ENCODE measurements at regions not wholly inside any gene's neighbourhood (a gene's known extent, or its start where the extent isn't known, plus 50 kb on each side); places are given as distances from the start of the nearest gene placed in this dataset.

- Histone ChIP-seq H3K27ac (no peak overlapping the region), H3K4me1 (no peaks in the 10 kb centered on the region), H3K27me3 (ENCODE audit: low read depth) (no peaks in the 10 kb centered on the region), H3K36me3 (peaks cover 8% of the 10 kb centered on the region), H3K9me3 (no peaks in the 10 kb centered on the region), H3K4me3 (no peak overlapping the region)
- ATAC-seq (no peak), DNase-seq (no peak)
- no peak for TF ChIP-seq CTCF (IDR thresholded peaks at IDR 0.05)
- intact Hi-C loops (cut with DNase I), result no loop called here
These were observed 436.1 kb downstream of the UTRN start for GRCh38 chr6:144721232-144721631.

- H3K36me3 ChIP-seq, result peaks cover 8% of the 10 kb centered on the region
- H3K4me1 ChIP-seq, result no peaks in the 10 kb centered on the region
- no peak for ATAC-seq
- TF ChIP-seq CTCF (IDR thresholded peaks at IDR 0.05), result no peak
- intact Hi-C loops (cut with DNase I), result no loop called here
- no peak overlapping the region for H3K4me3 ChIP-seq
- no peak overlapping the region for H3K27ac ChIP-seq
- no peaks in the 10 kb centered on the region for H3K9me3 ChIP-seq
- DNase-seq, result no peak
- H3K27me3 ChIP-seq (ENCODE audit: low read depth), result no peaks in the 10 kb centered on the region
These were observed 437.1 kb downstream of the UTRN start for GRCh38 chr6:144722154-144722737.

GRCh38 chr6:144722925-144723324, 437.8 kb downstream of the UTRN start:
- no peak for TF ChIP-seq CTCF (IDR thresholded peaks at IDR 0.05)
- no peak overlapping the region for H3K27ac ChIP-seq
- intact Hi-C loops (cut with DNase I), result no loop called here
- ATAC-seq (no peak), DNase-seq (no peak)
- no peak overlapping the region for H3K4me3 ChIP-seq
- H3K4me1 ChIP-seq, result no peaks in the 10 kb centered on the region
- no peaks in the 10 kb centered on the region for H3K9me3 ChIP-seq
- H3K27me3 ChIP-seq (ENCODE audit: low read depth), result no peaks in the 10 kb centered on the region
- peaks cover 8% of the 10 kb centered on the region for H3K36me3 ChIP-seq

- Histone ChIP-seq H3K4me1 (no peaks in the 10 kb centered on the region), H3K27ac (no peak overlapping the region), H3K9me3 (no peaks in the 10 kb centered on the region), H3K36me3 (peaks cover 8% of the 10 kb centered on the region), H3K4me3 (no peak overlapping the region), H3K27me3 (ENCODE audit: low read depth) (no peaks in the 10 kb centered on the region)
- intact Hi-C loops (cut with DNase I), result no loop called here
- ATAC-seq (no peak), DNase-seq (no peak)
- no peak for TF ChIP-seq CTCF (IDR thresholded peaks at IDR 0.05)
These were observed 438.3 kb downstream of the UTRN start for GRCh38 chr6:144723431-144723830.

- peaks cover 6% of the 10 kb centered on the region for H3K36me3 ChIP-seq
- intact Hi-C loops (cut with DNase I), result no loop called here
- DNase-seq, result no peak
- H3K4me3 ChIP-seq, result no peak overlapping the region
- no peak for ATAC-seq
- no peaks in the 10 kb centered on the region for H3K9me3 ChIP-seq
- H3K27me3 ChIP-seq (ENCODE audit: low read depth), result no peaks in the 10 kb centered on the region
- no peaks in the 10 kb centered on the region for H3K4me1 ChIP-seq
- no peak overlapping the region for H3K27ac ChIP-seq
- TF ChIP-seq CTCF (IDR thresholded peaks at IDR 0.05), result no peak
These were observed 439.7 kb downstream of the UTRN start for GRCh38 chr6:144724818-144725217.
